Glutamatergic neuron (in vitro differentiated cells): ENCODE measurements at regions not wholly inside any gene's neighbourhood (a gene's known extent, or its start where the extent isn't known, plus 50 kb on each side); places are given as distances from the start of the nearest gene placed in this dataset.

ENCODE experiments used
- DNase-seq: peaks from one replicate; pipeline ENCODE4 v3.0.0; 2022
- H3K27ac Mint-ChIP-seq: one replicate; pipeline ENCODE4 v1.8.0; 2020; ENCODE audit warnings: mild to moderate bottlenecking, mixed read lengths, inconsistent platforms; ENCODE audit not compliant: unreplicated experiment
- H3K27me3 Mint-ChIP-seq: one replicate; pipeline ENCODE4 v1.8.0; 2020; ENCODE audit warnings: mild to moderate bottlenecking, moderate library complexity, mixed read lengths, inconsistent platforms; ENCODE audit not compliant: unreplicated experiment
- H3K36me3 Mint-ChIP-seq: one replicate; pipeline ENCODE4 v1.8.0; 2020; ENCODE audit warnings: mild to moderate bottlenecking, mixed read lengths, inconsistent platforms; ENCODE audit not compliant: unreplicated experiment
- H3K4me1 Mint-ChIP-seq: one replicate; pipeline ENCODE4 v1.8.0; 2020; ENCODE audit warnings: mild to moderate bottlenecking, low read depth, mixed read lengths, inconsistent platforms; ENCODE audit not compliant: unreplicated experiment
- H3K4me3 Mint-ChIP-seq: one replicate; pipeline ENCODE4 v1.8.0; 2020; ENCODE audit warnings: mild to moderate bottlenecking, mixed read lengths, inconsistent platforms; ENCODE audit not compliant: unreplicated experiment
- H3K9me3 Mint-ChIP-seq: one replicate; pipeline ENCODE4 v1.8.0; 2020; ENCODE audit warnings: mild to moderate bottlenecking, moderate library complexity, mixed read lengths, inconsistent platforms; ENCODE audit not compliant: unreplicated experiment
- CTCF ChIP-seq: fragments of 200-600 bp; sonication (generic); IDR thresholded peaks from one replicate; pipeline ENCODE4 v1.5.0; 2021; ENCODE audit not compliant: partially characterized antibody, unreplicated experiment

GRCh38 chr15:79515300-79516027 lies 83.3 kb downstream of the MINAR1 start:
- Mint-ChIP-seq H3K27ac (no peak overlapping the region), H3K27me3 (no peaks in the 10 kb centered on the region), H3K4me1 (peaks cover 13% of the 10 kb centered on the region), H3K9me3 (no peaks in the 10 kb centered on the region), H3K36me3 (no peaks in the 10 kb centered on the region), H3K4me3 (no peak overlapping the region)
- no peak for TF ChIP-seq CTCF
- no peak for DNase-seq

GRCh38 chr15:79516155-79516554 lies 84.0 kb downstream of the MINAR1 start:
- Mint-ChIP-seq H3K27ac (no peak overlapping the region), H3K4me3 (no peak overlapping the region), H3K36me3 (no peaks in the 10 kb centered on the region), H3K9me3 (no peaks in the 10 kb centered on the region), H3K4me1 (peaks cover 13% of the 10 kb centered on the region), H3K27me3 (no peaks in the 10 kb centered on the region)
- no peak for TF ChIP-seq CTCF
- no peak for DNase-seq

- no peaks in the 10 kb centered on the region for H3K36me3 Mint-ChIP-seq
- H3K9me3 Mint-ChIP-seq, result no peaks in the 10 kb centered on the region
Measured at GRCh38 chr15:79516646-79517045, 84.5 kb downstream of the MINAR1 start.

GRCh38 chr15:79519628-79520027 lies 87.5 kb downstream of the MINAR1 start:
- H3K27ac Mint-ChIP-seq, result no peak overlapping the region
- H3K9me3 Mint-ChIP-seq, result no peaks in the 10 kb centered on the region
- TF ChIP-seq CTCF, result no peak
- H3K27me3 Mint-ChIP-seq, result no peaks in the 10 kb centered on the region
- no peaks in the 10 kb centered on the region for H3K36me3 Mint-ChIP-seq
- H3K4me3 Mint-ChIP-seq, result no peak overlapping the region
- H3K4me1 Mint-ChIP-seq, result peaks cover 13% of the 10 kb centered on the region
- DNase-seq, result no peak

More at GRCh38 chr15:79516646-79517045, 84.5 kb downstream of the MINAR1 start:
- no peaks in the 10 kb centered on the region for H3K27me3 Mint-ChIP-seq
- TF ChIP-seq CTCF, result no peak
- H3K27ac Mint-ChIP-seq, result no peak overlapping the region
- H3K4me3 Mint-ChIP-seq, result no peak overlapping the region
- no peak for DNase-seq
- peaks cover 13% of the 10 kb centered on the region for H3K4me1 Mint-ChIP-seq

- Mint-ChIP-seq H3K27me3 (no peaks in the 10 kb centered on the region), H3K36me3 (no peaks in the 10 kb centered on the region), H3K4me1 (peaks cover 15% of the 10 kb centered on the region), H3K9me3 (no peaks in the 10 kb centered on the region), H3K4me3 (no peak overlapping the region), H3K27ac (no peak overlapping the region)
- no peak for TF ChIP-seq CTCF
- no peak for DNase-seq
Measured at GRCh38 chr15:79520654-79521053, 88.5 kb downstream of the MINAR1 start.
